Calu3 (cell line): ENCODE measurements at regions not wholly inside any gene's neighbourhood (a gene's known extent, or its start where the extent isn't known, plus 50 kb on each side); places are given as distances from the start of the nearest gene placed in this dataset.

Source experiments
- BruUV-seq: library from RNA; stranded (reverse); fragments of 400-500 nt; replicated peaks from 2 replicates; lab custom pipeline; 2021; lab: Mats Ljungman, UMichigan
- CTCF ChIA-PET: fragments of 300-600 bp; sonication (Branson Sonifier 250); formaldehyde crosslinking; loops from one replicate; lab custom pipeline; 2022; ENCODE audit warnings: antibody characterized with exemption; lab: Charles Lee
- DNase-seq: peaks from one replicate; pipeline ENCODE4 v3.0.0; 2022
- H3K27ac Mint-ChIP-seq: one replicate; pipeline ENCODE4 v1.8.0; 2022; ENCODE audit warnings: mixed read lengths; ENCODE audit not compliant: unreplicated experiment
- H3K27me3 Mint-ChIP-seq: one replicate; pipeline ENCODE4 v1.8.0; 2022; ENCODE audit warnings: mixed read lengths; ENCODE audit not compliant: unreplicated experiment
- H3K36me3 Mint-ChIP-seq: one replicate; pipeline ENCODE4 v1.8.0; 2022; ENCODE audit warnings: mild to moderate bottlenecking, moderate library complexity, mixed read lengths; ENCODE audit not compliant: insufficient read depth, unreplicated experiment
- H3K4me1 Mint-ChIP-seq: one replicate; pipeline ENCODE4 v1.8.0; 2022; ENCODE audit warnings: mild to moderate bottlenecking, low read depth, mixed read lengths; ENCODE audit not compliant: unreplicated experiment
- H3K4me3 Mint-ChIP-seq: one replicate; pipeline ENCODE4 v1.8.0; 2022; ENCODE audit warnings: mild to moderate bottlenecking, low read depth, moderate library complexity, mixed read lengths; ENCODE audit not compliant: unreplicated experiment
- H3K9me3 Mint-ChIP-seq: one replicate; pipeline ENCODE4 v1.8.0; 2022; ENCODE audit warnings: low read depth, mixed read lengths; ENCODE audit not compliant: unreplicated experiment
- CTCF ChIP-seq: fragments of 200-600 bp; IDR thresholded peaks from one replicate; pipeline ENCODE4 v1.8.0; 2022; ENCODE audit warnings: antibody characterized with exemption; ENCODE audit not compliant: unreplicated experiment
- intact Hi-C: fragments of 100-400 bp; cut with micrococcal nuclease; formaldehyde crosslinking; loops from one replicate; pipeline ENCODE4 v1.10.0; 2022; ENCODE audit not compliant: unreplicated experiment

GRCh38 chr3:159865041-159865579 is 123.5 kb upstream of the IL12A start:
- Mint-ChIP-seq H3K9me3 (peaks cover 3% of the 10 kb centered on the region), H3K4me1 (peaks cover 8% of the 10 kb centered on the region), H3K27ac (no peak overlapping the region), H3K27me3 (no peaks in the 10 kb centered on the region), H3K4me3 (no peak overlapping the region), H3K36me3 (no peaks in the 10 kb centered on the region)
- TF ChIP-seq CTCF, result no peak
- CTCF ChIA-PET, result interaction anchor here (0.8 to 1.7 kb wide), 3 partner anchors 14 to 1206 kb away, joined by 3 to 8 read pairs (median 3); no protein-coding TSS in a partner anchor
- no peak for DNase-seq
- no TSS peak for BruUV-seq
- intact Hi-C loops, result no loop called here

- no peak for TF ChIP-seq CTCF
- no TSS peak for BruUV-seq
- Mint-ChIP-seq H3K4me3 (no peak overlapping the region), H3K27me3 (no peaks in the 10 kb centered on the region), H3K9me3 (peaks cover 3% of the 10 kb centered on the region), H3K27ac (no peak overlapping the region), H3K36me3 (no peaks in the 10 kb centered on the region), H3K4me1 (peaks cover 8% of the 10 kb centered on the region)
- CTCF ChIA-PET, result interaction anchor here (1.3 kb wide), 1 partner anchor 1207 kb away, joined by 3 read pairs; no protein-coding TSS in a partner anchor
- no peak for DNase-seq
- intact Hi-C loops, result no loop called here
Measured at GRCh38 chr3:159866201-159866746, 122.4 kb upstream of the IL12A start.

- Mint-ChIP-seq H3K4me3 (no peak overlapping the region), H3K27me3 (no peaks in the 10 kb centered on the region), H3K36me3 (no peaks in the 10 kb centered on the region), H3K9me3 (peaks cover 3% of the 10 kb centered on the region), H3K4me1 (peaks cover 14% of the 10 kb centered on the region), H3K27ac (no peak overlapping the region)
- intact Hi-C loops, result no loop called here
- no peak for DNase-seq
- no peak for TF ChIP-seq CTCF
- BruUV-seq, result no TSS peak
- CTCF ChIA-PET, result no interaction called here
Measured at GRCh38 chr3:159867372-159867771, 121.3 kb upstream of the IL12A start.

- no peak overlapping the region for H3K4me3 Mint-ChIP-seq
- H3K4me1 Mint-ChIP-seq, result peaks cover 9% of the 10 kb centered on the region
- no peaks in the 10 kb centered on the region for H3K27me3 Mint-ChIP-seq
- no peak overlapping the region for H3K27ac Mint-ChIP-seq
- no TSS peak for BruUV-seq
- CTCF ChIA-PET, result interaction anchor here (2.6 kb wide), 1 partner anchor 14 kb away, joined by 8 read pairs; no protein-coding TSS in a partner anchor
- peaks cover 3% of the 10 kb centered on the region for H3K9me3 Mint-ChIP-seq
- TF ChIP-seq CTCF, result no peak
- no peaks in the 10 kb centered on the region for H3K36me3 Mint-ChIP-seq
- no peak for DNase-seq
- intact Hi-C loops, result loop anchor here (5.0 kb wide), 1 partner anchor 43 kb away; no protein-coding TSS in a partner anchor
Measured at GRCh38 chr3:159870723-159871122, 117.9 kb upstream of the IL12A start.
